IMR-90 (cell line): ENCODE measurements at regions not wholly inside any gene's neighbourhood (a gene's known extent, or its start where the extent isn't known, plus 50 kb on each side); places are given as distances from the start of the nearest gene placed in this dataset.

Source experiments
- ATAC-seq: fragments of 200-7000 bp; cut with Tn5 transposase; 2 replicates; pipeline ENCODE4 v1.9.1; 2020; ENCODE audit warnings: low read depth, mild to moderate bottlenecking, moderate library complexity
- BruUV-seq: library from RNA; stranded (reverse); fragments of 400-500 nt; replicated peaks from 2 replicates; lab custom pipeline; 2021; lab: Mats Ljungman, UMichigan
- CTCF ChIA-PET: fragments of 300-600 bp; formaldehyde crosslinking; extraction: SDS; loops from one replicate; lab custom pipeline; 2021; ENCODE audit warnings: antibody characterized with exemption; lab: Yijun Ruan, JAX
- POLR2A ChIA-PET: fragments of 300-600 bp; sonication (Branson Sonifier 250); formaldehyde crosslinking; loops from one replicate; lab custom pipeline; 2022; ENCODE audit warnings: antibody characterized with exemption; ENCODE audit not compliant: unreplicated experiment; lab: Charles Lee
- DNase-seq: peaks from one replicate; pipeline ENCODE4 v3.0.0; 2013
- H2AFZ ChIP-seq: replicated peaks from 2 replicates; pipeline ENCODE3; 2013; ENCODE audit warnings: low read length, mild to moderate bottlenecking; ENCODE audit not compliant: poor library complexity
- H2AK5ac ChIP-seq: 2 replicates; pipeline ENCODE4 v1.6.1; 2013; ENCODE audit warnings: low read depth, low read length, inconsistent platforms
- H2AK9ac ChIP-seq: replicated peaks from 2 replicates; pipeline ENCODE3; 2013; ENCODE audit warnings: mild to moderate bottlenecking, low read depth, low read length, moderate library complexity; ENCODE audit not compliant: poor library complexity
- H2BK120ac ChIP-seq: 2 replicates; pipeline ENCODE4 v1.6.1; 2013; ENCODE audit warnings: low read depth, low read length, inconsistent platforms
- H2BK15ac ChIP-seq: 3 replicates; pipeline ENCODE4 v1.6.1; 2013; ENCODE audit warnings: low read depth, low read length, inconsistent platforms
- H2BK20ac ChIP-seq: 2 replicates; pipeline ENCODE4 v1.6.1; 2013; ENCODE audit warnings: low read depth, mild to moderate bottlenecking, inconsistent platforms, low read length, moderate library complexity
- H2BK5ac ChIP-seq: 2 replicates; pipeline ENCODE4 v1.6.1; 2013; ENCODE audit warnings: mild to moderate bottlenecking, low read depth, low read length, inconsistent platforms; ENCODE audit not compliant: poor library complexity, severe bottlenecking
- H3K14ac ChIP-seq: replicated peaks from 2 replicates; pipeline ENCODE4 v1.6.1; 2013; ENCODE audit warnings: low read depth, low read length, inconsistent platforms
- H3K18ac ChIP-seq: 2 replicates; pipeline ENCODE4 v1.6.1; 2013; ENCODE audit warnings: low read depth, low read length, control low read depth
- H3K23ac ChIP-seq: 2 replicates; pipeline ENCODE4 v1.6.1; 2013; ENCODE audit warnings: low read depth, low read length, inconsistent platforms
- H3K27ac ChIP-seq: 2 replicates; pipeline ENCODE4 v1.5.1; 2013; ENCODE audit warnings: mild to moderate bottlenecking, control low read depth, low read length; ENCODE audit not compliant: insufficient read depth
- H3K27me3 ChIP-seq: 2 replicates; pipeline ENCODE4 v1.6.1; 2013; ENCODE audit warnings: low read length; ENCODE audit not compliant: control insufficient read depth, insufficient read depth
- H3K36me3 ChIP-seq: 2 replicates; pipeline ENCODE4 v1.6.1; 2013; ENCODE audit warnings: low read length, mixed read lengths; ENCODE audit not compliant: control insufficient read depth, insufficient read depth
- H3K4ac ChIP-seq: 2 replicates; pipeline ENCODE4 v1.6.1; 2013; ENCODE audit warnings: low read depth, low read length, inconsistent platforms
- H3K4me1 ChIP-seq: 2 replicates; pipeline ENCODE4 v1.6.1; 2013; ENCODE audit warnings: low read length, mixed read lengths; ENCODE audit not compliant: control insufficient read depth, insufficient read depth
- H3K4me2 ChIP-seq: 2 replicates; pipeline ENCODE4 v1.6.1; 2013; ENCODE audit warnings: low read depth, mild to moderate bottlenecking, control low read depth, low read length, moderate library complexity
- H3K4me3 ChIP-seq: 2 replicates; pipeline ENCODE4 v1.5.1; 2013; ENCODE audit warnings: low read depth, mild to moderate bottlenecking, control low read depth, low read length, moderate library complexity; ENCODE audit not compliant: insufficient read depth
- H3K56ac ChIP-seq: 2 replicates; pipeline ENCODE4 v1.6.1; 2013; ENCODE audit warnings: low read length, inconsistent platforms; ENCODE audit not compliant: insufficient read depth; ENCODE audit errors: extremely low read depth
- H3K79me1 ChIP-seq, 2 experiments: 2 replicates each; pipeline ENCODE4 v1.6.1; 2013; ENCODE audit warnings: low read length in 2 of 2, inconsistent platforms in 1 of 2, low read depth in 1 of 2
- H3K9ac ChIP-seq: 2 replicates; pipeline ENCODE4 v1.6.1; 2013; ENCODE audit warnings: low read depth, low read length, control low read depth
- H3K9me1 ChIP-seq: 2 replicates; pipeline ENCODE4 v1.6.1; 2013; ENCODE audit warnings: low read length, inconsistent platforms; ENCODE audit not compliant: insufficient read depth
- H3K9me3 ChIP-seq: 2 replicates; pipeline ENCODE4 v1.6.1; 2013; ENCODE audit warnings: low read length; ENCODE audit not compliant: control insufficient read depth, insufficient read depth
- H4K20me1 ChIP-seq: 2 replicates; pipeline ENCODE4 v1.6.1; 2013; ENCODE audit warnings: low read length, inconsistent platforms; ENCODE audit not compliant: insufficient read depth
- H4K5ac ChIP-seq: 2 replicates; pipeline ENCODE4 v1.6.1; 2013; ENCODE audit warnings: mild to moderate bottlenecking, low read depth, low read length, control low read depth
- H4K8ac ChIP-seq, 2 experiments: 2 replicates each; pipeline ENCODE4 v1.6.1; 2013; ENCODE audit warnings: low read depth in 2 of 2, low read length in 2 of 2, control low read depth in 1 of 2, inconsistent platforms in 1 of 2
- H4K91ac ChIP-seq: 2 replicates; pipeline ENCODE4 v1.6.1; 2013; ENCODE audit warnings: low read depth, low read length, inconsistent platforms; ENCODE audit not compliant: insufficient read depth
- ELK1 ChIP-seq: fragments of 150-350 bp; IDR thresholded peaks from 2 replicates; pipeline ENCODE4 v1.6.1; 2016; ENCODE audit warnings: low read depth, mild to moderate bottlenecking, low read length, moderate library complexity, borderline replicate concordance
- MAZ ChIP-seq: IDR thresholded peaks from 2 replicates; pipeline ENCODE4 v1.6.1; 2012; ENCODE audit warnings: low read depth, mild to moderate bottlenecking, low read length, improper control_type of control experiment, moderate library complexity, borderline replicate concordance
- RAD21 ChIP-seq: IDR thresholded peaks from 2 replicates; pipeline ENCODE4 v1.6.1; 2012; ENCODE audit warnings: low read length, improper control_type of control experiment
- RFX5 ChIP-seq: IDR thresholded peaks from 2 replicates; pipeline ENCODE4 v1.8.0; 2012; ENCODE audit warnings: low read depth, mild to moderate bottlenecking, low read length, moderate library complexity
- SMC3 ChIP-seq: fragments of 150-350 bp; IDR thresholded peaks from 2 replicates; pipeline ENCODE4 v1.6.1; 2016; ENCODE audit warnings: low read depth, mild to moderate bottlenecking, antibody characterized with exemption, low read length, moderate library complexity
- WGBS, 2 experiments: methylation state at CpG; one replicate each; pipeline versions ENCODE4 v1.1.5 to v1.1.7; 2013; ENCODE audit warnings: missing lambda C conversion rate in 2 of 2; ENCODE audit not compliant: insufficient read length in 1 of 2; ENCODE audit errors: extremely low coverage in 2 of 2; 5-methylcytosine and 5-hydroxymethylcytosine counted together
- dilution Hi-C: fragments of 300-500 bp; cut with HindIII; formaldehyde crosslinking; loops from one replicate; pipeline ENCODE4 v1.14.3; 2018; ENCODE audit warnings: low sequenced_read_pairs; ENCODE audit not compliant: unreplicated experiment
- in situ Hi-C: fragments of 300-500 bp; cut with MboI; formaldehyde crosslinking; loops from 3 replicates; pipeline ENCODE4 v1.14.3; 2019; ENCODE audit warnings: low sequenced_read_pairs, inconsistent platforms, mixed read lengths
- intact Hi-C: fragments of 100-400 bp; cut with micrococcal nuclease; formaldehyde crosslinking; loops from 2 replicates; pipeline ENCODE4 v1.10.0; 2022

- Histone ChIP-seq H3K27me3 (no peaks in the 10 kb centered on the region), H2BK15ac (no peak overlapping the region), H4K20me1 (no peaks in the 10 kb centered on the region), H3K27ac (no peak overlapping the region), H3K14ac (no peak overlapping the region), H3K9me1 (no peaks in the 10 kb centered on the region), H4K5ac (no peak overlapping the region), H3K36me3 (no peaks in the 10 kb centered on the region), H2AK9ac (no peak overlapping the region), H3K9ac (no peak overlapping the region), H2BK20ac (no peak overlapping the region), H3K18ac (no peak overlapping the region), H2AK5ac (no peak overlapping the region), H4K8ac (no peak overlapping the region), H4K91ac (no peak overlapping the region), H2AFZ (no peak overlapping the region), H2BK5ac (no peak overlapping the region), H3K4me2 (no peak overlapping the region), H3K56ac (no peak overlapping the region), H3K79me1 (no peaks in the 10 kb centered on the region), H3K4me1 (no peaks in the 10 kb centered on the region), H3K4ac (no peak overlapping the region), H3K9me3 (peaks cover 22% of the 10 kb centered on the region), H3K4me3 (no peak overlapping the region), H2BK120ac (no peak overlapping the region), H3K23ac (no peak overlapping the region)
- ATAC-seq (no peak), DNase-seq (no peak)
- TF ChIP-seq RAD21 (no peak), MAZ (no peak), ELK1 (no peak), RFX5 (no peak), SMC3 (no peak)
- no TSS peak for BruUV-seq
- intact Hi-C loops, result no loop called here
- 57% methylated on average over 11 of the region's 26 CpGs; no CpG with 5 or more reads in 1 of the 2 experiments for WGBS, 2 experiments
- in situ Hi-C loops, result no loop called here
- CTCF ChIA-PET, result no interaction called here
- dilution Hi-C loops, result no loop called here
- POLR2A ChIA-PET, result no interaction called here
These were observed 824.7 kb downstream of the KCNJ18 start for GRCh38 chr17:22516861-22517636.
